GM19324 (cell line): ENCODE measurements at regions not wholly inside any gene's neighbourhood (a gene's known extent, or its start where the extent isn't known, plus 50 kb on each side); places are given as distances from the start of the nearest gene placed in this dataset.

Experiments
- ATAC-seq: cut with Tn5 transposase; IDR thresholded peaks from one replicate; pipeline ENCODE4 v1.9.1; 2021; ENCODE audit warnings: mild to moderate bottlenecking, moderate library complexity; ENCODE audit not compliant: unreplicated experiment, low FRiP score

DNA sequence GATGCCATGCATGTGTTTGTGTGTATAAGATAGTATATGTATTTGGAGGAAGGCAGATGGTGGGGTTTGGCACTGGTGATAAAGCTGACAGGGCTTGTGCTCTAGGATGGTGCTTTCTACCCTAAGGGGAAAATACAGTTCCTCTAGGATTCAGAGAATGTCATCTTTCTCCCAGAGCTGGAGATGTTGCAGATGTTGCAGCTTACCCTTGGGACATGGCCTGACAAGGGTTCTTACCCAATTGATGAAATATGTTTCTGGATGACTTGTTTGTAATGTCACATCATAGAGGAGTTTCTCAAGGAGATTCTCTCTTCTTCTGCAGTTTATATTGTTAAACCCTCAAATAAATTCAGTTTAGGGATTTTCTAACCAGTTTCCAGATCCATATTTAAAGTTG lies 52.5 kb upstream of the PITX2 start:
- no peak for ATAC-seq

DNA sequence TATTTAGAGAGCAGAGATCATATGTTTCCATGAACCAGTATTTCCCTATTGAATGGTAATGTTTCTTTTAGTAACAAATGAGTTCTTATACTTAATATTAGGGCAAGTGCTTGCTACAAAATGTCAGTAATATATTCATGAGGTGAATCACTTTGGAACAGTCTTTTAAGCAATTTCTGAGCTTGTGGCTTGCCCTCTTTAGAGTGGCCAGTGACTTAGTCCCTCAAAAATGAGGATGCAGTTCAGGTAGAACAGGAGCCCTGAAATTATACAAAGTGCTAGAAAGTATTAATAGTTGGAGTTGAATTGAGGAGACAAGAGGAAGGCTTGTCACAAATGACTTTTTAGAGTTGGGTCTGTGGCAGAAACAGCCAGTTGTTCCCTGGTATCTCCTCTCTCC lies 53.4 kb upstream of the PITX2 start:
- ATAC-seq = no peak

GRCh38 chr4:110678517-110679227 lies 55.8 kb upstream of the PITX2 start:
- no peak for ATAC-seq

DNA sequence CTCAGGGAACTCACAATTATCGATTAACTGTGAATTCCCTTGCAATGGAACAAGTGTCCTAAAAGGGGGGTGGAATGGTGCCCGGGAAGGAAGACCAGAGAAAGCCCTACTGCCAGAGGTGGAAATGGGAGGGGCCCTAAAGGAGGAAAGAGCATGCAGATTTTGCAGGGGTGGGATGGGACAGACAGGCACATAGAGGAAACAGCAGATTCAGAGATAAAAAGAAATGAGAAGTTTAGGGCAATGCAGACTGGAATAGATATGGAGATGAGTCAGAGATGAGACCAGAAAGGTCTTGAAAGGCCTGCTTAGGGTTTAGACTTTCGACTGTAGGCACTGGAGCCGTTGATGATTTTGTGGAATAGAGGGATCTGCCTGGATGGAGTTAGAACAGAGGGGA lies 57.4 kb upstream of the PITX2 start:
- no peak for ATAC-seq

- no peak for ATAC-seq
Measured at GRCh38 chr4:110681381-110681780, 58.5 kb upstream of the PITX2 start.

- no peak for ATAC-seq
Measured at GRCh38 chr4:110682311-110682710, 59.4 kb upstream of the PITX2 start.

GRCh38 chr4:110683601-110684000 lies 60.7 kb upstream of the PITX2 start:
- ATAC-seq = no peak

GRCh38 chr4:110702326-110702725 lies 79.4 kb upstream of the PITX2 start:
- ATAC-seq = no peak

GRCh38 chr4:110704748-110705439 lies 82.0 kb upstream of the PITX2 start:
- peak; percentile 54 for ATAC-seq

DNA sequence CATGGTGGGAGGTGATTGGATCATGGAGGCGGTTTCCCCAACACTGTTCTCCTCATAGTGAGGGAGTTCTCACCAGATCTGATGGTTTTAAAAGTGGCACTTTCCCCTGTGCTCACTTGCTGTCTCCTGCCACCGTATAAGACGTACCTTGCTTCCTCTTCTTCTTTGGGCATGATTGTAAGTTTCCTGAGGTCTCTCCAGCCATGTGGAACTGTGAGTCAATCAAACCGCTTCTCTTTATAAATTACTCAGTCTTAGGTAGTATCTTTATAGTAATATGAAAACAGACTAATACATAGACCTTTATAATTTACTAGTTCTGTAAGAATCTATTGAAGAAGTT lies 82.5 kb upstream of the PITX2 start:
- no peak for ATAC-seq

- ATAC-seq = no peak
Measured at GRCh38 chr4:110710070-110710469, 87.2 kb upstream of the PITX2 start.

GRCh38 chr4:110712486-110712885 lies 89.6 kb upstream of the PITX2 start:
- no peak for ATAC-seq

- no peak for ATAC-seq
Measured at GRCh38 chr4:110730318-110730717, 107.4 kb upstream of the PITX2 start.

DNA sequence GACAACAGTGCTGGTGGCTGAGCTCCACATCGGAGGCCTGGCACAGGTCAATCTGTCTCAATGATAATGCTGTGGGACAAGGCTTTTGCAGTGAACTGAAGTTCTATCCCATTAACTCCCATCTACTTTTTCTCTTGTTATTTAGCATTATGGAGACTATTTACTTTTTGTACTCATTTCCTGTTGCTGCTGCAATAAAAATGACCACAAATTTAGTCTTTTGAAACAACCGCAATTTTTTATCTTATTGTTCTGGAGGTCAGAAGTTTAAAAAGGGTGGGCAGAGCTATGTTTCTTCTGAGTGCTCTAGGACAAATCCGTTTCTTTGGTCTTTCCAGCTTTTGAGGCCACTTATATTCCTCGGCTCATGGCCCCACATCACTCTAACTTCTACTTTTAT lies 111.0 kb upstream of the PITX2 start:
- ATAC-seq = no peak

DNA sequence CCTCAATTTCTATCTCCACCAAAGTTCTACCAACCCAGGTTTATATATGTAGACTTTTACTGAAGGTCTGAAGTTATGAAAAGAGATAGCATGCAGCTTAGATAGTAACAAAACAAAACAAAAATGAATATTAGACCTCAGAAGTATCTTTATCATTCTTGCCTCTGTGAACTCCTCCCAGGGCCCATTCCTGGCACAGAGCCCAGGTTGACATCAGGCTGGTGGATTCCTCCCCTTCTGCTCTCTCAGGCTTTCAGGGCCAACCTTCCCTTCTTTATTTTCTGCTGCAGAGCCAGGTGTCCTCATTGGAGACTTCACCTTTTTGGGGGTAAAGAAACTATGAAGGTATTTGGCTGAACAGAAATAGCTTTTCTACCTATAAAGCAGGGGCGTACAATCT lies 112.8 kb upstream of the PITX2 start:
- ATAC-seq = no peak

DNA sequence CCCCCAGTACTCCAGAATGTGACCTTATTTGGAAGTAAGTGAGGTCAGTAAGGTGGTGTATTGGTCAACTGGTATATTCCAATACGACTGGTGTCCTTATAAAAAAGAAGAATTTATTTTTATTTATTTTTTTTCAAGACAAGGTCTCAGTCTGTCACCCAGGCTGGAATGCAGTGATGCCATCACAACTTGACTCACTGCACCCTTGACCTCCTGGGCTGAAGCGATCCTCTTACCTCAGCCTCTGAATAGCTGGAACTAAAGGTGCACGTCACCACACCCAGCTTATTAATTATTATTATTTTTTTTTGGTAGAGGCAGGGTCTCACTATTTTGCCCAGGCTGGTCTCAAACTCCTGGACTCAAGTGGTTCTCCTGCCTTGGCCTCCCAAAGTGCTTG lies 115.1 kb upstream of the PITX2 start:
- ATAC-seq = no peak

GRCh38 chr4:110742143-110742542 lies 119.3 kb upstream of the PITX2 start:
- ATAC-seq = no peak

DNA sequence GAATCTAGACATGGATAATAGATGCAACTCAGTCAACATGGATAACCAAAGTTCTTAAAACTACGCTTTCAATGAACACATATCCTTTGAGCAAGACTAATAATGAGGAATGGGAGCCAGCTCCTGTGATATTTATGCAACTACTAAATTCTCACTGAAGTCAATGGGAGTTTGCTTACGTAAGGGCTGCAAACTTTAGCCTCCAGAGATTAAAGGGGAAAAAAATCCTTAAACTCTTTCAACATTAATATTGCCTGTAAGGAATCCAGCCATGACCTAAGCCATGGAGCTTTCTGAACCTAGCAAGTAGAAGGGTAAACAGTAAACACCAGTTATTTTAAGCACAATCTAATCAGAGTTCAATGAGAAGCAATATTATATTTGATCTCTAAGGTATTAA lies 125.2 kb upstream of the PITX2 start:
- ATAC-seq = no peak

DNA sequence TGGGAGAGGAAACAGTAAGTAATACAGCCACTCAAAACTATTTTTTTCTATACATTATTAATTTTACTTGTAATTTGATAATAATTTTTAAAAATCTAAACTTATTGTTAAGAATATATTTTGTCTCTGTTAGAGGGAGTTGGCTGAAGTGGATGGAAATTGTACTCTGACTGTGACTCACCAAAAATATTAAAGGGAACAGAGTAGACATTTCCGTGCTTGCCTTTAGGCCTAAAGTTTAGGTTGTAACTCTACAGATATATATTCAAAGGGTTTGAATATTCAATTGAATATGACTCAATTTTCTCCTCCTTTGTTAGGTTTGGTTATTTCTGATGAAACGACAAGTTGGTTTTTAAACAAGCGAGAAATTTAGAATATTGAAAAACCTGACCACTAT lies 128.3 kb upstream of the PITX2 start:
- ATAC-seq = no peak

DNA sequence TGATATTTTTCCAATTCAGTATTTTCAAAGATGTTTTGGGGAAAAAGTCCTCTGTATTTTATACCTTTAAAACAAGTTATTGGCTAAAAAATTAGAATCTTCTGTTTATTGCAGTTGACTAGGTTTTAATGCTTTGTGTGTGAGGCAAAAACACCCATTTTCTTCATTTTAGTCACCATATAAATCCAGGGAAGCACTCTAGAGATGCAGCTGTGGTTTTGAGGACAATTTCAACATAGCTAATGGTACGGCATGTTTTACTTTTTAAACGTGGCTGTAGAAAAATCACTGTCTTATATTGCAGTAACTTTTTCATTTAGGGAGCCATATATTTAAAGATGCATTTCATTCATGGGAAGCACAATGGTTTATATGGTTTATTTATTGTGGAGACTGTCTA lies 129.1 kb upstream of the PITX2 start:
- no peak for ATAC-seq

DNA sequence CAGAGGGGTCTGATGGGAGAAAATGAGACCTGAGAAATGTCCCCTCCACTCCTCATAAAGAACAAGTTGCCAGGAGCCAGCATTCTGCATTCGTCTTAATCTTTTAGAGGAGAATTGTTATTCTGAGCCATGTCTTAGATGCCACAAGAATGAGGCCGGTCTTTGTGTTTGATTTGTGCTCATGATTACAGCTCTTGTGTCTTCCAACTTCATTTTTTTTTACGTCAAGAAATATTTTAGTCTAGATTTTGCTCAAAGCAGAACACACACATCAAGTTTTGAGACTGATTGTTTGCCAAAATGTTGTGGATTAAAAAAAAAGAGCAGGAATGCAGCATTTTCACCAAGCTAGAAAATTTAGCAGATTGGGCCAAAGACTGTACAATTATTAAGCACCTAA lies 130.6 kb upstream of the PITX2 start:
- ATAC-seq = no peak

- ATAC-seq = no peak
Measured at GRCh38 chr4:110754716-110755115, 131.8 kb upstream of the PITX2 start.
